ENCODE measurements at regions not wholly inside any gene's neighbourhood (a gene's known extent, or its start where the extent isn't known, plus 50 kb on each side); places are given as distances from the start of the nearest gene placed in this dataset.
A peak's percentile ranks its signal among the peaks of the same experiment; 100 is the strongest.
"Not testable (repeated sequence)": the region's sequence is repeated elsewhere in the genome, so short reads cannot be mapped to it uniquely, and the experiment has no call there.

DNA sequence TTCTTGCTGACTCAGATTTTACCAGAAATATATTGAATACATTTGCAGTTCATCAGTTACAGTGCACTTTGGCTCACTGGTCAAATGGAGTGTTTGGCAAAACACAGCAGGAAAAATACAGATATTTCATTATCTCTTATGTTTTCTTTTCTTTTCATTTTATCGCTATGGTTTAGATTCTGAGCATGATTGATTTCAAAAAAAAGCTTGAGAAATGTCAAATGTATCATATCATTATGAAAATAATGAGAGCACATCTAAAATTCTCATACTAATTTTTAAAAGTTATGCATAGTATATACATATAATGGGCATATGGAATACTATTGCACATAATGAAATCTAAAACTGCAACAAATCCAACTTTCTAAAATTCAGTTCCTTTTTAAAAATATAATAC lies 593.8 kb upstream of the PCDH7 start:
- H3K36me3 ChIP-seq: no peaks in the 10 kb centered on the region
- H3K27me3 ChIP-seq: no peaks in the 10 kb centered on the region
- DNase-seq (ENCODE audit: low read depth in 1 of 2, low spot score in 1 of 2): no peak
- TF ChIP-seq, protein P1, sequence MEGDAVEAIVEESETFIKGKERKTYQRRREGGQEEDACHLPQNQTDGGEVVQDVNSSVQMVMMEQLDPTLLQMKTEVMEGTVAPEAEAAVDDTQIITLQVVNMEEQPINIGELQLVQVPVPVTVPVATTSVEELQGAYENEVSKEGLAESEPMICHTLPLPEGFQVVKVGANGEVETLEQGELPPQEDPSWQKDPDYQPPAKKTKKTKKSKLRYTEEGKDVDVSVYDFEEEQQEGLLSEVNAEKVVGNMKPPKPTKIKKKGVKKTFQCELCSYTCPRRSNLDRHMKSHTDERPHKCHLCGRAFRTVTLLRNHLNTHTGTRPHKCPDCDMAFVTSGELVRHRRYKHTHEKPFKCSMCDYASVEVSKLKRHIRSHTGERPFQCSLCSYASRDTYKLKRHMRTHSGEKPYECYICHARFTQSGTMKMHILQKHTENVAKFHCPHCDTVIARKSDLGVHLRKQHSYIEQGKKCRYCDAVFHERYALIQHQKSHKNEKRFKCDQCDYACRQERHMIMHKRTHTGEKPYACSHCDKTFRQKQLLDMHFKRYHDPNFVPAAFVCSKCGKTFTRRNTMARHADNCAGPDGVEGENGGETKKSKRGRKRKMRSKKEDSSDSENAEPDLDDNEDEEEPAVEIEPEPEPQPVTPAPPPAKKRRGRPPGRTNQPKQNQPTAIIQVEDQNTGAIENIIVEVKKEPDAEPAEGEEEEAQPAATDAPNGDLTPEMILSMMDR (IDR thresholded peaks at IDR 0.05; ENCODE audit: low read depth, low read length): no peak
- no peaks in the 10 kb centered on the region for H3K9me3 ChIP-seq (ENCODE audit: low read depth)
- H3K27ac ChIP-seq: no peak overlapping the region
- H3K4me3 ChIP-seq: no peak overlapping the region
- H3K4me1 ChIP-seq (ENCODE audit: low read depth): peaks cover 4% of the 10 kb centered on the region

DNA sequence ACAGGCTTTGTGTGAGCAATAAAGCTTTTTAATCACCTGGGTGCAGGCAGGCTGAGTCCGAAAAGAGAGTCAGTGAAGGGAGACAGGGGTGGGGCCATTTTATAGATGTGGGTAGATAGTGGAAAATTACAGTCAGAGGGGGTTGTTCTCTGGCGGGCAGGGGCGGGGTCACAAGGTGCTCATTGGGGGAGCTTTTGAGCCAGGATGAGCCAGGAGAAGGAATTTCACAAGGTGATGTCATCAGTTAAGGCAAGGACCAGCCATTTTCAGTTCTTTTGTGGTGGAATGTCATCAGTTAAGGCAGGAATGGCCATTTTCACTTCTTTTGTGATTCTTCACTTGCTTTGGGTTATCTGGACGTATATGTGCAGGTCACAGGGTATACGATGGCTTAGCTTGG lies 571.3 kb upstream of the PCDH7 start:
- H3K4me3 ChIP-seq; H3K9me3 ChIP-seq (ENCODE audit: low read depth); DNase-seq (ENCODE audit: low read depth in 1 of 2, low spot score in 1 of 2); H3K36me3 ChIP-seq; H3K4me1 ChIP-seq (ENCODE audit: low read depth); H3K27me3 ChIP-seq; H3K27ac ChIP-seq: not testable (repeated sequence)

DNA sequence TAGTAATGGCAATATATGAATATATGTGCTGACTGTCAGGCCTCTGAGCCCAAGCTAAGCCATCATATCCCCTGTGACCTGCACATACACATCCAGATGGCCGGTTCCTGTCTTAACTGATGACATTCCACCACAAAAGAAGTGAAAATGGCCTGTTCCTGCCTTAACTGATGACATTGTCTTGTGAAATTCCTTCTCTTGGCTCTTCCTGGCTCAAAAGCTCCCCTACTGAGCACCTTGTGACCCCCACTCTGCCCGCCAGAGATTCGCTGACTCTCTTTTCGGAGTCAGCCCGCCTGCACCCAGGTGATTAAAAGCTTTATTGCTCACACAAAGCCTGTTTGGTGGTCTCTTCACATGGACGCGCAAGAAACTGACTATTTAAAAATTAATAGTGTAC lies 570.6 kb upstream of the PCDH7 start:
- not testable (repeated sequence) for H3K4me1 ChIP-seq (ENCODE audit: low read depth); H3K27me3 ChIP-seq; H3K36me3 ChIP-seq; DNase-seq (ENCODE audit: low read depth in 1 of 2, low spot score in 1 of 2); H3K9me3 ChIP-seq (ENCODE audit: low read depth); H3K27ac ChIP-seq; H3K4me3 ChIP-seq

DNA sequence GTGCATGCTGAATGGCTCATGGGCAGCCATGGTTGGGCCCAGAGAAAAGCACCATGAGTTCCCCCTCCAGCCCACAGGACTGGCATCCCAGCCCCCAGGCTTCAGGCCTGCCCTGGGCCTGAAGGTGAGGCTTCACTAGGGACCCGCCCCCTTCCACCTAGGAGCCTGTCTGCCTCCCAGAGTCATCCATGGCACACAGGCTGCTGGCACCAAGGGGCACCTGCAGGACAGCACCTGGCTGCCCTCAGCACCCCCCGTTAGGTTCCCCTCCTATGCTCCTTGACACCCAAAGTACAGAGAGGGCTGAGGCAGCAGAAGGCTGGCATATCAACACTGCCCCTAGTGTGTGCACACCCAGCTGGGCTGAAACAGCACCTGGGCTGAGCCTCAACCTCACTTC lies 566.7 kb upstream of the PCDH7 start:
- TF ChIP-seq, protein P1 (IDR thresholded peaks at IDR 0.05; ENCODE audit: low read depth, low read length): no peak
- H3K36me3 ChIP-seq: no peaks in the 10 kb centered on the region

DNA sequence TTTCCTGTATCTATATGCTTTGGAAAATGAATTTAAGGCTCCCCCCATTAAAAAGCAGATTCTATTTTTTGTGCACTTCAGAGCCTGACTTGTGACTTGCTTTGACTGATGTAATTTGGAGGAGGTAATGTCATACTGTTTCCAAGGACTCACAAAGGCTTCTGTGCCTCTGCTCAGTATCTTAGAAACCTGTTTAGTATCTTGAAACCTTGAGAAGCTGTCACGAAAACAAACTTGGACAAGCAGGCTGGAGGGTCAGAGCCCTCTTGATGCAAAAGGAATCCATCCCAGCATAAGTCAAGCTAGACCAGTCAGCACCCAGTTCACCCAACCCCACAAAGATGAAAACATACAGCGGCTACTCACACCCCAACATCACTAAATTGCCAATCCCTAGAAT lies 560.0 kb upstream of the PCDH7 start:
- Histone ChIP-seq H3K27me3 (no peaks in the 10 kb centered on the region), H3K4me3 (no peak overlapping the region), H3K36me3 (no peaks in the 10 kb centered on the region), H3K9me3 (ENCODE audit: low read depth) (no peaks in the 10 kb centered on the region), H3K27ac (peak overlapping the region; percentile 20), H3K4me1 (ENCODE audit: low read depth) (peaks cover 19% of the 10 kb centered on the region)
- TF ChIP-seq, protein P1 (IDR thresholded peaks at IDR 0.05; ENCODE audit: low read depth, low read length): no peak
- peak in 1 of 2 donors; percentile 61 for DNase-seq (ENCODE audit: low read depth in 1 of 2, low spot score in 1 of 2)

More for the DNA sequence above, 566.7 kb upstream of the PCDH7 start:
- H3K4me3 ChIP-seq: no peak overlapping the region
- H3K27ac ChIP-seq: no peak overlapping the region
- DNase-seq (ENCODE audit: low read depth in 1 of 2, low spot score in 1 of 2): no peak
- no peaks in the 10 kb centered on the region for H3K9me3 ChIP-seq (ENCODE audit: low read depth)
- no peaks in the 10 kb centered on the region for H3K4me1 ChIP-seq (ENCODE audit: low read depth)
- no peaks in the 10 kb centered on the region for H3K27me3 ChIP-seq

DNA sequence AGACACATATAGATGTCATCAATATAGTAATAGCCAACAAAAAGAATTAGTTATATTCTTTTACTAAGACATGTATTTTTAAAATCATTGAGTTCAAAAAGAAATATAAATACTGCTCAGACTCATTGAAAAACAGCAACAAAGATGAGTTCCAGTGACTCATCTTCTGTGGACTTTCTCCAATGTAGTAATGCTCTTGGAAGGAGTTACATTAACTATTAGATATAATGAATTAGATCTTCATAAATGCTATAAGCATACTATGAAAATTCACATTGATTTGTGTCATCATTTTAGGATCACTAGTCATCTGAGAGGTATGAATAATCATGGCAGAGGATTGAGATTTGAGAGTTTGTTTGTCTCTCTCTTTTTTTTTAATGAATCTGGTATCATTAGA lies 547.8 kb upstream of the PCDH7 start:
- H3K9me3 ChIP-seq (ENCODE audit: low read depth): no peaks in the 10 kb centered on the region
- TF ChIP-seq, protein P1 (IDR thresholded peaks at IDR 0.05; ENCODE audit: low read depth, low read length): no peak

DNA sequence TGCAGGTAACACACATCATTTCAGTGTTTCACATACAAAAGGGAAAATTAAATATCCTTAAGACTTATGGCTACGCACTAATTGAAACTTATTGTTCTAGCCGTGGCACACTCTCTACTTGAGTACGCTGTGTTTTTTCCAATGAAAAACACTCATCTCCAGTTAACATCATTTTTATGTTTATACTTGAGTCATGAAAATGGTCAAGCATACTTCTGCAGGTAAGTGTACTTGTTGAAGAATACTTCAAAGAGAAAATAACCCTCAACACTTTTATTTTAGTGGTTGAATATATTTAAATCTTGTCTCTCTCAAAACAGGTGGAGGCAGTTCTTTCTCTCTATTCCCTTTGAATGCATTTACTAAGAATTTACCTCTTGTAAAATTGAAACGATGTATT lies 538.7 kb upstream of the PCDH7 start:
- Histone ChIP-seq H3K4me3 (no peak overlapping the region), H3K36me3 (no peaks in the 10 kb centered on the region)
- TF ChIP-seq, protein P1 (IDR thresholded peaks at IDR 0.05; ENCODE audit: low read depth, low read length): no peak

More for the DNA sequence above, 547.8 kb upstream of the PCDH7 start:
- no peak overlapping the region for H3K4me3 ChIP-seq
- no peaks in the 10 kb centered on the region for H3K27me3 ChIP-seq
- no peak for DNase-seq (ENCODE audit: low read depth in 1 of 2, low spot score in 1 of 2)
- no peak overlapping the region for H3K27ac ChIP-seq
- H3K4me1 ChIP-seq (ENCODE audit: low read depth): no peaks in the 10 kb centered on the region
- no peaks in the 10 kb centered on the region for H3K36me3 ChIP-seq

More for the DNA sequence above, 538.7 kb upstream of the PCDH7 start:
- DNase-seq (ENCODE audit: low read depth in 1 of 2, low spot score in 1 of 2): no peak
- Histone ChIP-seq H3K9me3 (ENCODE audit: low read depth) (no peaks in the 10 kb centered on the region), H3K27ac (no peak overlapping the region), H3K27me3 (no peaks in the 10 kb centered on the region), H3K4me1 (ENCODE audit: low read depth) (no peaks in the 10 kb centered on the region)
